ENCODE measurements at regions not wholly inside any gene's neighbourhood (a gene's known extent, or its start where the extent isn't known, plus 50 kb on each side); places are given as distances from the start of the nearest gene placed in this dataset.

DNA sequence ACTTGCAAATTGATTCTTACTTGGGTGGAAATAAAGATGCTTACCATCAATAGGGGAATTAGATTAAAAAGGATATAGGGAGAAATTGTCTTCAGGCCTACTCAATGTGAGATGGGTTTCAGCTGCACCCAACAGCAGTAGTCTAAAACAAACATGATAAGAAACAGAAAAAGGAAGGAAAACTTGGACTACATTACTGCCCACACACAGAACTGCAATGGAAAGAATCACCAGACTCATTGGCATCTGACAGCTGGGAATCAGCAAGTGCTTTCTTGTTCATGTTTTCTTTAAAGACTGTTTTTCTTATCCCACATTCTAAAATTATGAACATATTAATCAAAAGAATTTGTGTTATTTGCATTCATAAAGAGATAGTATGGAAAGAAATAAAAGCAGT lies 144.2 kb downstream of the LRIG3 start:
- Histone ChIP-seq H3K27me3 (ENCODE audit: control insufficient read depth in 1 of 2, insufficient read depth in 2 of 2, low read length in 2 of 2) (no peaks in the 10 kb centered on the region), H3K36me3 (ENCODE audit: insufficient read depth, low read length) (no peaks in the 10 kb centered on the region), H3K27ac (ENCODE audit: low read depth in 1 of 2, low read length in 2 of 2) (no peak overlapping the region), H3K4me1 (ENCODE audit: insufficient read depth, low read length) (no peaks in the 10 kb centered on the region), H3K4me3 (ENCODE audit: low read length) (no peak overlapping the region), H3K9me3 (ENCODE audit: control insufficient read depth in 1 of 2, insufficient read depth in 1 of 2, low read length in 2 of 2) (no peaks in the 10 kb centered on the region)
- Mint-ChIP-seq H3K4me3 (no peak overlapping the region), H3K36me3 (ENCODE audit: low read depth) (no peaks in the 10 kb centered on the region), H3K4me1 (ENCODE audit: low read depth) (no peaks in the 10 kb centered on the region), H3K27ac (no peak overlapping the region), H3K9me3 (peaks cover 1% of the 10 kb centered on the region), H3K27me3 (no peaks in the 10 kb centered on the region)
- ATAC-seq (ENCODE audit: poor library complexity) (no peak), DNase-seq (no peak)
- ChIA-PET CTCF (no interaction called here), POLR2A (no interaction called here)
- intact Hi-C loops (cut with DNase I, micrococcal nuclease) = no loop called here
- TF ChIP-seq, protein P1, sequence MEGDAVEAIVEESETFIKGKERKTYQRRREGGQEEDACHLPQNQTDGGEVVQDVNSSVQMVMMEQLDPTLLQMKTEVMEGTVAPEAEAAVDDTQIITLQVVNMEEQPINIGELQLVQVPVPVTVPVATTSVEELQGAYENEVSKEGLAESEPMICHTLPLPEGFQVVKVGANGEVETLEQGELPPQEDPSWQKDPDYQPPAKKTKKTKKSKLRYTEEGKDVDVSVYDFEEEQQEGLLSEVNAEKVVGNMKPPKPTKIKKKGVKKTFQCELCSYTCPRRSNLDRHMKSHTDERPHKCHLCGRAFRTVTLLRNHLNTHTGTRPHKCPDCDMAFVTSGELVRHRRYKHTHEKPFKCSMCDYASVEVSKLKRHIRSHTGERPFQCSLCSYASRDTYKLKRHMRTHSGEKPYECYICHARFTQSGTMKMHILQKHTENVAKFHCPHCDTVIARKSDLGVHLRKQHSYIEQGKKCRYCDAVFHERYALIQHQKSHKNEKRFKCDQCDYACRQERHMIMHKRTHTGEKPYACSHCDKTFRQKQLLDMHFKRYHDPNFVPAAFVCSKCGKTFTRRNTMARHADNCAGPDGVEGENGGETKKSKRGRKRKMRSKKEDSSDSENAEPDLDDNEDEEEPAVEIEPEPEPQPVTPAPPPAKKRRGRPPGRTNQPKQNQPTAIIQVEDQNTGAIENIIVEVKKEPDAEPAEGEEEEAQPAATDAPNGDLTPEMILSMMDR (IDR thresholded peaks at IDR 0.05) = no peak

GRCh38 chr12:58777815-58778214 lies 142.5 kb downstream of the LRIG3 start:
- Mint-ChIP-seq H3K4me3 (no peak overlapping the region), H3K36me3 (ENCODE audit: low read depth) (no peaks in the 10 kb centered on the region), H3K4me1 (ENCODE audit: low read depth) (no peaks in the 10 kb centered on the region), H3K9me3 (peaks cover 8% of the 10 kb centered on the region), H3K27me3 (no peaks in the 10 kb centered on the region), H3K27ac (no peak overlapping the region)
- H3K4me3 ChIP-seq (ENCODE audit: low read length) = no peak overlapping the region
- H3K9me3 ChIP-seq (ENCODE audit: control insufficient read depth in 1 of 2, insufficient read depth in 1 of 2, low read length in 2 of 2) = peaks cover 0 to 5% of the 10 kb centered on the region in 2 experiments
- ATAC-seq (ENCODE audit: poor library complexity) (no peak), DNase-seq (no peak)
- TF ChIP-seq, protein P1 (IDR thresholded peaks at IDR 0.05) = no peak
- no peaks in the 10 kb centered on the region for H3K36me3 ChIP-seq (ENCODE audit: insufficient read depth, low read length)
- no peak overlapping the region for H3K27ac ChIP-seq (ENCODE audit: low read depth in 1 of 2, low read length in 2 of 2)
- ChIA-PET CTCF (no interaction called here), POLR2A (no interaction called here)
- intact Hi-C loops (cut with DNase I, micrococcal nuclease) = no loop called here
- no peaks in the 10 kb centered on the region for H3K27me3 ChIP-seq (ENCODE audit: control insufficient read depth in 1 of 2, insufficient read depth in 2 of 2, low read length in 2 of 2)
- no peaks in the 10 kb centered on the region for H3K4me1 ChIP-seq (ENCODE audit: insufficient read depth, low read length)

GRCh38 chr12:58781609-58782008 lies 138.7 kb downstream of the LRIG3 start:
- TF ChIP-seq, protein P1 (IDR thresholded peaks at IDR 0.05) = no peak
- Mint-ChIP-seq H3K27ac (no peak overlapping the region), H3K27me3 (no peaks in the 10 kb centered on the region), H3K4me3 (no peak overlapping the region), H3K9me3 (peaks cover 12% of the 10 kb centered on the region), H3K4me1 (ENCODE audit: low read depth) (no peaks in the 10 kb centered on the region), H3K36me3 (ENCODE audit: low read depth) (no peaks in the 10 kb centered on the region)
- POLR2A ChIA-PET = no interaction called here
- peaks cover 0 to 5% of the 10 kb centered on the region in 2 experiments for H3K9me3 ChIP-seq (ENCODE audit: control insufficient read depth in 1 of 2, insufficient read depth in 1 of 2, low read length in 2 of 2)
- no peak overlapping the region for H3K27ac ChIP-seq (ENCODE audit: low read depth in 1 of 2, low read length in 2 of 2)
- no peaks in the 10 kb centered on the region for H3K4me1 ChIP-seq (ENCODE audit: insufficient read depth, low read length)
- H3K4me3 ChIP-seq (ENCODE audit: low read length) = no peak overlapping the region
- intact Hi-C loops (cut with DNase I, micrococcal nuclease) = no loop called here
- no peaks in the 10 kb centered on the region for H3K36me3 ChIP-seq (ENCODE audit: insufficient read depth, low read length)
- ATAC-seq (ENCODE audit: poor library complexity) (no peak), DNase-seq (no peak)
- no peaks in the 10 kb centered on the region for H3K27me3 ChIP-seq (ENCODE audit: control insufficient read depth in 1 of 2, insufficient read depth in 2 of 2, low read length in 2 of 2)
- CTCF ChIA-PET = no interaction called here
